NCI-H2029 treated with DMSO at 0.1 percent for 48 hours (cell line): ENCODE measurements at regions not wholly inside any gene's neighbourhood (a gene's known extent, or its start where the extent isn't known, plus 50 kb on each side); places are given as distances from the start of the nearest gene placed in this dataset.
A peak's percentile ranks its signal among the peaks of the same experiment; 100 is the strongest.
"Not testable (repeated sequence)": the region's sequence is repeated elsewhere in the genome, so short reads cannot be mapped to it uniquely, and the experiment has no call there.

Source experiments
- DNase-seq: peaks from one replicate; lab custom pipeline; 2025; lab: John Stamatoyannopoulos, UW

- DNase-seq = no peak
Observed at GRCh38 chr3:21020681-21021080, 730.3 kb downstream of the ZNF385D start.

GRCh38 chr3:21020043-21020442, 731.0 kb downstream of the ZNF385D start:
- no peak for DNase-seq

GRCh38 chr3:21017115-21017852, 733.7 kb downstream of the ZNF385D start:
- no peak for DNase-seq

- DNase-seq = no peak
Observed at GRCh38 chr3:21013566-21013965, 737.4 kb downstream of the ZNF385D start.

- DNase-seq = no peak
Observed at GRCh38 chr3:20999661-21000060, 751.3 kb downstream of the ZNF385D start.

- DNase-seq = no peak
Observed at GRCh38 chr3:20997183-20997582, 753.8 kb downstream of the ZNF385D start.

- no peak for DNase-seq
Observed at GRCh38 chr3:20990896-20991295, 760.1 kb downstream of the ZNF385D start.

GRCh38 chr3:20989653-20990052, 761.4 kb downstream of the ZNF385D start:
- not testable (repeated sequence) for DNase-seq

GRCh38 chr3:20984594-20985205, 766.3 kb downstream of the ZNF385D start:
- no peak for DNase-seq

GRCh38 chr3:20975188-20975651, 775.8 kb downstream of the ZNF385D start:
- no peak for DNase-seq

GRCh38 chr3:20974396-20974795, 776.6 kb downstream of the ZNF385D start:
- DNase-seq = no peak

GRCh38 chr3:20970807-20971206, 780.2 kb downstream of the ZNF385D start:
- not testable (repeated sequence) for DNase-seq

- not testable (repeated sequence) for DNase-seq
Observed at GRCh38 chr3:20967485-20967884, 781.5 kb upstream of the SGO1 start.

- DNase-seq = no peak
Observed at GRCh38 chr3:20958161-20958560, 772.2 kb upstream of the SGO1 start.

GRCh38 chr3:20945892-20946291, 759.9 kb upstream of the SGO1 start:
- DNase-seq = no peak

- DNase-seq = no peak
Observed at GRCh38 chr3:20935791-20936190, 749.8 kb upstream of the SGO1 start.

GRCh38 chr3:20931834-20932233, 745.8 kb upstream of the SGO1 start:
- DNase-seq = no peak

- DNase-seq = peak; percentile 25
Observed at GRCh38 chr3:20930034-20930433, 744.0 kb upstream of the SGO1 start.

- DNase-seq = no peak
Observed at GRCh38 chr3:20924646-20925385, 738.8 kb upstream of the SGO1 start.

GRCh38 chr3:20921112-20921511, 735.1 kb upstream of the SGO1 start:
- DNase-seq = not testable (repeated sequence)

GRCh38 chr3:20916951-20917606, 731.1 kb upstream of the SGO1 start:
- no peak for DNase-seq

- DNase-seq = no peak
Observed at GRCh38 chr3:20914310-20914709, 728.3 kb upstream of the SGO1 start.
